ENCODE measurements at regions not wholly inside any gene's neighbourhood (a gene's known extent, or its start where the extent isn't known, plus 50 kb on each side); places are given as distances from the start of the nearest gene placed in this dataset.

GRCh38 chr12:124456652-124457152 is 110.7 kb downstream of the NCOR2 start:
- no peaks in the 10 kb centered on the region for H3K27me3 ChIP-seq
- peak overlapping the region; percentile 86 to 99 for H3K27ac ChIP-seq
- DNase-seq (ENCODE audit: low spot score in 2 of 2): no peak
- peaks cover 44 to 45% of the 10 kb centered on the region in 2 donors for H3K4me1 ChIP-seq
- H3K36me3 ChIP-seq: peaks cover 5 to 9% of the 10 kb centered on the region in 2 donors
- no peaks in the 10 kb centered on the region for H3K9me3 ChIP-seq
- TF ChIP-seq, protein P1, sequence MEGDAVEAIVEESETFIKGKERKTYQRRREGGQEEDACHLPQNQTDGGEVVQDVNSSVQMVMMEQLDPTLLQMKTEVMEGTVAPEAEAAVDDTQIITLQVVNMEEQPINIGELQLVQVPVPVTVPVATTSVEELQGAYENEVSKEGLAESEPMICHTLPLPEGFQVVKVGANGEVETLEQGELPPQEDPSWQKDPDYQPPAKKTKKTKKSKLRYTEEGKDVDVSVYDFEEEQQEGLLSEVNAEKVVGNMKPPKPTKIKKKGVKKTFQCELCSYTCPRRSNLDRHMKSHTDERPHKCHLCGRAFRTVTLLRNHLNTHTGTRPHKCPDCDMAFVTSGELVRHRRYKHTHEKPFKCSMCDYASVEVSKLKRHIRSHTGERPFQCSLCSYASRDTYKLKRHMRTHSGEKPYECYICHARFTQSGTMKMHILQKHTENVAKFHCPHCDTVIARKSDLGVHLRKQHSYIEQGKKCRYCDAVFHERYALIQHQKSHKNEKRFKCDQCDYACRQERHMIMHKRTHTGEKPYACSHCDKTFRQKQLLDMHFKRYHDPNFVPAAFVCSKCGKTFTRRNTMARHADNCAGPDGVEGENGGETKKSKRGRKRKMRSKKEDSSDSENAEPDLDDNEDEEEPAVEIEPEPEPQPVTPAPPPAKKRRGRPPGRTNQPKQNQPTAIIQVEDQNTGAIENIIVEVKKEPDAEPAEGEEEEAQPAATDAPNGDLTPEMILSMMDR (IDR thresholded peaks at IDR 0.05): no peak
- intact Hi-C loops (cut with DNase I): loop anchor here (1.0 to 10.0 kb wide), 5 partner anchors 33 to 422 kb away; partner anchors contain the start of gene NCOR2
- peak overlapping the region; percentile 17 to 58 for H3K4me3 ChIP-seq

DNA sequence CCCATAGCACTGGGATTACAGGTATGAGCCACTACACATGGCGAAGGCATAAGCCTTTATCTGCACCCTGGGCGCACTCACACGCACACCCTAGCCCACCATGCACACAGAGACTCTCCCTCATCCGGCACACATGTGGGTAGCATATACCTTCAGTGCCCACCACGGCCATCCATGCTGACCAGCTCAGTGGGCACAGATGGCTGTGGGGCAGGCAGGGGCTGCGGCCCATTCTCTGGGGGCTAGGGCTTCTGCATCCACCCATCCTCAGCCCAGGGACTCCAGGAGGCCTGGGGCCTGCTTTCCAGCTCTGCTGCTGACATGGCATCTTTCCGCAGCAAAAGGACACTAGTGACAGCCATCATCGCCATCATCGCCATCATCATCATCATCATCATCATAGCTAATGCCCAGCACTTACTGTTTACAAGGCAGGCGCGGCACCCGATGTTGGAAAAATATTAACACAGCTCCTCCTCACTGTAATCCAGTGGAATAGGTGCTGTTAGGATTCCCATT is 111.2 kb downstream of the NCOR2 start:
- Histone ChIP-seq H3K9me3 (no peaks in the 10 kb centered on the region), H3K4me3 (no peak overlapping the region), H3K4me1 (peaks cover 44 to 45% of the 10 kb centered on the region in 2 donors), H3K36me3 (peaks cover 5 to 9% of the 10 kb centered on the region in 2 donors), H3K27ac (peak overlapping the region; percentile 86 to 99), H3K27me3 (no peaks in the 10 kb centered on the region)
- TF ChIP-seq, protein P1 (IDR thresholded peaks at IDR 0.05): no peak
- DNase-seq (ENCODE audit: low spot score in 2 of 2): no peak
- intact Hi-C loops (cut with DNase I): loop anchor here (2.0 to 10.0 kb wide), 4 partner anchors 87 to 421 kb away; partner anchors contain the start of gene NCOR2

DNA sequence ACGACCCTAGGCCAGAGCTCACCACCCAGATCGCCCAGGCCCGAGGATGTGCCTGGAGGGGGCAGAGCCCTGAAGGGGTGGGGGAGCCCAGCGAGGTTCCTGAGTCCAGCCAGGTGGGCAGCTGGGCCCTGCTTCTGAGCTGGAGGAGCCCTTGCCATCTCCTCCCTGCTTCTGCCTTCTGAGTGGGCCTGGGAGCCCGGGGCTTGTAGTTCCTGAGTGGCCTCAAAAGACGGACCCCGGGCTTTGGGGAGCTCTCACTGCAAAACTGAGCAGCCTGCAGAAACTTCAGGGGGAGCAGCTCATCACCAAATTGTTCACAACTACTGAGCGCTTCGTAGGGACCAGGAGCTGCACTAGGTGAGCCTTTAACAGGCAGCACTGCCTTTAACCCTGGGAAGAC is 112.1 kb downstream of the NCOR2 start:
- TF ChIP-seq, protein P1 (IDR thresholded peaks at IDR 0.05): no peak
- Histone ChIP-seq H3K36me3 (peaks cover 5 to 9% of the 10 kb centered on the region in 2 donors), H3K4me3 (no peak overlapping the region), H3K4me1 (peaks cover 44 to 45% of the 10 kb centered on the region in 2 donors), H3K9me3 (no peaks in the 10 kb centered on the region), H3K27ac (peak overlapping the region; percentile 67 to 99), H3K27me3 (no peaks in the 10 kb centered on the region)
- intact Hi-C loops (cut with DNase I): loop anchor here (5.0 to 10.0 kb wide), 2 partner anchors 292 to 421 kb away; no protein-coding TSS in a partner anchor
- no peak for DNase-seq (ENCODE audit: low spot score in 2 of 2)

- TF ChIP-seq, protein P1 (IDR thresholded peaks at IDR 0.05): no peak
- intact Hi-C loops (cut with DNase I): loop anchor here (5.0 to 10.0 kb wide), 2 partner anchors 293 to 420 kb away; no protein-coding TSS in a partner anchor
- Histone ChIP-seq H3K27ac (peak overlapping the region; percentile 91 to 99), H3K4me3 (no peak overlapping the region), H3K27me3 (no peaks in the 10 kb centered on the region), H3K36me3 (peaks cover 3 to 8% of the 10 kb centered on the region in 2 donors), H3K9me3 (no peaks in the 10 kb centered on the region), H3K4me1 (peaks cover 44 to 45% of the 10 kb centered on the region in 2 donors)
- no peak for DNase-seq (ENCODE audit: low spot score in 2 of 2)
These were observed 112.7 kb downstream of the NCOR2 start for GRCh38 chr12:124454735-124455134.

DNA sequence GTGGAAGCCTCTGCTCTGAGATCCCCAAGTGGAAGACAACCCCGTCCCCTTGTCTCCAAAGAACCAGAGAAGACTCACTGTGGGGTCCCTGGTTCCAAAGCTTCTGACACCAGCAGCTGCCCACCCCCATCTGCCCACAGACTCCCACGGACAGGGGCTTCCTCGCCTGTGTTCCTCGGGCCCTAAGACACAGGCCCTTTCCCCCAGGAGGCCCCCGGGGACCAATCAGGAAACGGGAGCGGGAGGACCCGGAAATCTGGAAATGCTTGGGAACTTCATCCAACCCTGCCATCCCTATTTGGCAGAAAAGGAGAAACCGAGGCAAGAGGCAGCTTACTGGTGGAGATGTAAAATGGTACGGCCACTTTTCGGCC is 113.1 kb downstream of the NCOR2 start:
- intact Hi-C loops (cut with DNase I): loop anchor here (10.0 kb wide), 1 partner anchor 420 kb away; no protein-coding TSS in a partner anchor
- H3K4me3 ChIP-seq: no peak overlapping the region
- no peaks in the 10 kb centered on the region for H3K27me3 ChIP-seq
- H3K27ac ChIP-seq: peak overlapping the region; percentile 91 to 99
- no peaks in the 10 kb centered on the region for H3K9me3 ChIP-seq
- peaks cover 44 to 45% of the 10 kb centered on the region in 2 donors for H3K4me1 ChIP-seq
- peaks cover 6 to 11% of the 10 kb centered on the region in 2 donors for H3K36me3 ChIP-seq
- TF ChIP-seq, protein P1 (IDR thresholded peaks at IDR 0.05): no peak
- no peak for DNase-seq (ENCODE audit: low spot score in 2 of 2)
